ENCODE measurements at regions not wholly inside any gene's neighbourhood (a gene's known extent, or its start where the extent isn't known, plus 50 kb on each side); places are given as distances from the start of the nearest gene placed in this dataset.

GRCh38 chr3:124413989-124414598, 316.2 kb upstream of the UMPS start:
- no peak for FAIRE-seq

- no peak for FAIRE-seq
Observed at GRCh38 chr3:124415446-124415960, 314.7 kb upstream of the UMPS start.

- no peak for FAIRE-seq
Observed at GRCh38 chr3:124419303-124419702, 310.9 kb upstream of the UMPS start.

GRCh38 chr3:124420392-124420791, 309.9 kb upstream of the UMPS start:
- no peak for FAIRE-seq

- FAIRE-seq: no peak
Observed at GRCh38 chr3:124422805-124423204, 307.4 kb upstream of the UMPS start.

- no peak for FAIRE-seq
Observed at GRCh38 chr3:124424396-124424795, 305.9 kb upstream of the UMPS start.

- no peak for FAIRE-seq
Observed at GRCh38 chr3:124425972-124426371, 304.3 kb upstream of the UMPS start.

- FAIRE-seq: no peak
Observed at GRCh38 chr3:124428372-124429128, 301.7 kb upstream of the UMPS start.

GRCh38 chr3:124429129-124429815, 301.0 kb upstream of the UMPS start:
- no peak for FAIRE-seq

GRCh38 chr3:124431331-124431994, 298.8 kb upstream of the UMPS start:
- FAIRE-seq: no peak

GRCh38 chr3:124434176-124434575, 296.1 kb upstream of the UMPS start:
- no peak for FAIRE-seq

- FAIRE-seq: no peak
Observed at GRCh38 chr3:124435467-124435866, 294.8 kb upstream of the UMPS start.

- FAIRE-seq: no peak
Observed at GRCh38 chr3:124438813-124439212, 291.4 kb upstream of the UMPS start.

GRCh38 chr3:124439603-124440002, 290.6 kb upstream of the UMPS start:
- no peak for FAIRE-seq

GRCh38 chr3:124441766-124442165, 288.5 kb upstream of the UMPS start:
- FAIRE-seq: no peak

- no peak for FAIRE-seq
Observed at GRCh38 chr3:124442463-124442862, 287.8 kb upstream of the UMPS start.

- FAIRE-seq: no peak
Observed at GRCh38 chr3:124443446-124443845, 286.8 kb upstream of the UMPS start.

GRCh38 chr3:124444075-124444474, 286.2 kb upstream of the UMPS start:
- no peak for FAIRE-seq

GRCh38 chr3:124444896-124445295, 285.4 kb upstream of the UMPS start:
- no peak for FAIRE-seq

GRCh38 chr3:124447845-124448244, 282.4 kb upstream of the UMPS start:
- FAIRE-seq: no peak

GRCh38 chr3:124448954-124449353, 281.3 kb upstream of the UMPS start:
- FAIRE-seq: no peak

- no peak for FAIRE-seq
Observed at GRCh38 chr3:124450366-124450765, 279.9 kb upstream of the UMPS start.

- no peak for FAIRE-seq
Observed at GRCh38 chr3:124451630-124452317, 278.5 kb upstream of the UMPS start.
